Esophagus (tissue), 2 donors: ENCODE measurements at regions not wholly inside any gene's neighbourhood (a gene's known extent, or its start where the extent isn't known, plus 50 kb on each side); places are given as distances from the start of the nearest gene placed in this dataset.

Experiments used
- H3K27ac ChIP-seq, 2 donors: one replicate each; pipeline ENCODE4 v1.5.1; 2013; ENCODE audit warnings: low read depth in 2 of 2, mild to moderate bottlenecking in 2 of 2, inconsistent platforms in 1 of 2, low read length in 1 of 2, moderate library complexity in 1 of 2
- H3K27me3 ChIP-seq, 2 donors: one replicate each; pipeline ENCODE4 v1.6.1; 2013; ENCODE audit warnings: low read length in 2 of 2, control low read depth in 1 of 2, mild to moderate bottlenecking in 1 of 2; ENCODE audit not compliant: insufficient read depth in 2 of 2, control insufficient read depth in 1 of 2
- H3K36me3 ChIP-seq, 2 donors: one replicate each; pipeline ENCODE4 v1.6.1; 2013; ENCODE audit warnings: low read length in 1 of 2; ENCODE audit not compliant: control insufficient read depth in 2 of 2, insufficient read depth in 2 of 2
- H3K4me1 ChIP-seq, 2 donors: one replicate each; pipeline ENCODE4 v1.6.1; 2013; ENCODE audit warnings: low read length in 1 of 2; ENCODE audit not compliant: control insufficient read depth in 2 of 2, insufficient read depth in 2 of 2
- H3K4me3 ChIP-seq, 2 donors: one replicate each; pipeline ENCODE4 v1.5.1; 2013; ENCODE audit warnings: low read length in 2 of 2, mild to moderate bottlenecking in 2 of 2, low read depth in 1 of 2, moderate library complexity in 1 of 2
- H3K9me3 ChIP-seq, 2 donors: one replicate each; pipeline ENCODE4 v1.6.1; 2013; ENCODE audit warnings: mild to moderate bottlenecking in 2 of 2, low read depth in 1 of 2, low read length in 1 of 2, moderate library complexity in 1 of 2; ENCODE audit not compliant: control insufficient read depth in 2 of 2, insufficient read depth in 1 of 2
- WGBS, 2 donors: extraction: QIAGEN DNeasy Blood & Tissue Kit; methylation state at CpG; one replicate each; pipeline ENCODE4 v1.1.7; 2013; 5-methylcytosine and 5-hydroxymethylcytosine counted together
- donor health status: healthy with polysubstance abuse.
- donor health status: Bipolar disorder and iron deficiency.

GRCh38 chr17:21530841-21531240 is 154.7 kb downstream of the KCNJ12 start:
- no peaks in the 10 kb centered on the region for H3K9me3 ChIP-seq
- peaks cover 0 to 3% of the 10 kb centered on the region in 2 donors for H3K36me3 ChIP-seq
- H3K4me3 ChIP-seq, result no peak overlapping the region
- no peak overlapping the region for H3K27ac ChIP-seq
- H3K4me1 ChIP-seq, result no peaks in the 10 kb centered on the region
- H3K27me3 ChIP-seq, result no peaks in the 10 kb centered on the region
- WGBS, 2 donors, result 94 to 95% methylated on average over 9 of the region's 9 CpGs

- WGBS, 2 donors, result 77 to 82% methylated on average over 9 of the region's 9 CpGs
- Histone ChIP-seq H3K9me3 (no peaks in the 10 kb centered on the region), H3K4me3 (no peak overlapping the region), H3K36me3 (peaks cover 0 to 3% of the 10 kb centered on the region in 2 donors), H3K27ac (no peak overlapping the region), H3K4me1 (no peaks in the 10 kb centered on the region), H3K27me3 (no peaks in the 10 kb centered on the region)
Observed at GRCh38 chr17:21532763-21533385, 156.7 kb downstream of the KCNJ12 start.

GRCh38 chr17:21535686-21536375 is 156.5 kb upstream of the KCNJ18 start:
- Histone ChIP-seq H3K9me3 (no peaks in the 10 kb centered on the region), H3K36me3 (peaks cover 0 to 3% of the 10 kb centered on the region in 2 donors), H3K27me3 (no peaks in the 10 kb centered on the region), H3K4me1 (no peaks in the 10 kb centered on the region), H3K27ac (no peak overlapping the region), H3K4me3 (no peak overlapping the region)
- WGBS, 2 donors, result 45 to 60% methylated on average over 1 of the region's 1 CpG

GRCh38 chr17:21537302-21537701 is 155.0 kb upstream of the KCNJ18 start:
- no peaks in the 10 kb centered on the region for H3K4me1 ChIP-seq
- H3K36me3 ChIP-seq, result peaks cover 0 to 3% of the 10 kb centered on the region in 2 donors
- H3K9me3 ChIP-seq, result no peaks in the 10 kb centered on the region
- H3K4me3 ChIP-seq, result no peak overlapping the region
- no peaks in the 10 kb centered on the region for H3K27me3 ChIP-seq
- no peak overlapping the region for H3K27ac ChIP-seq
- WGBS, 2 donors, result 91 to 93% methylated on average over 2 of the region's 2 CpGs

GRCh38 chr17:21538615-21539014 is 153.7 kb upstream of the KCNJ18 start:
- Histone ChIP-seq H3K4me1 (no peaks in the 10 kb centered on the region), H3K4me3 (no peak overlapping the region), H3K27ac (no peak overlapping the region), H3K27me3 (no peaks in the 10 kb centered on the region), H3K9me3 (no peaks in the 10 kb centered on the region), H3K36me3 (peaks cover 0 to 3% of the 10 kb centered on the region in 2 donors)
- 96 to 97% methylated on average over 1 of the region's 1 CpG for WGBS, 2 donors

- Histone ChIP-seq H3K4me3 (no peak overlapping the region), H3K4me1 (no peaks in the 10 kb centered on the region), H3K27me3 (no peaks in the 10 kb centered on the region), H3K9me3 (no peaks in the 10 kb centered on the region), H3K27ac (no peak overlapping the region), H3K36me3 (peaks cover 0 to 3% of the 10 kb centered on the region in 2 donors)
- WGBS, 2 donors, result 42 to 50% methylated on average over 2 of the region's 2 CpGs
Observed at GRCh38 chr17:21539146-21539545, 153.2 kb upstream of the KCNJ18 start.

- Histone ChIP-seq H3K4me1 (no peaks in the 10 kb centered on the region), H3K9me3 (no peaks in the 10 kb centered on the region), H3K36me3 (no peaks in the 10 kb centered on the region), H3K27ac (no peak overlapping the region), H3K27me3 (no peaks in the 10 kb centered on the region), H3K4me3 (no peak overlapping the region)
- 92 to 95% methylated on average over 5 of the region's 5 CpGs for WGBS, 2 donors
Observed at GRCh38 chr17:21540502-21540901, 151.8 kb upstream of the KCNJ18 start.

- no peak overlapping the region for H3K27ac ChIP-seq
- no peaks in the 10 kb centered on the region for H3K4me1 ChIP-seq
- no peak overlapping the region for H3K4me3 ChIP-seq
- no peaks in the 10 kb centered on the region for H3K36me3 ChIP-seq
- H3K27me3 ChIP-seq, result no peaks in the 10 kb centered on the region
- WGBS, 2 donors, result 64 to 66% methylated on average over 2 of the region's 2 CpGs
- no peaks in the 10 kb centered on the region for H3K9me3 ChIP-seq
Observed at GRCh38 chr17:21542070-21542469, 150.3 kb upstream of the KCNJ18 start.

GRCh38 chr17:21542991-21543390 is 149.3 kb upstream of the KCNJ18 start:
- Histone ChIP-seq H3K27me3 (no peaks in the 10 kb centered on the region), H3K4me3 (no peak overlapping the region), H3K27ac (no peak overlapping the region), H3K9me3 (no peaks in the 10 kb centered on the region), H3K36me3 (no peaks in the 10 kb centered on the region), H3K4me1 (no peaks in the 10 kb centered on the region)
- 79% methylated on average over 4 of the region's 4 CpGs for WGBS, 2 donors

- no peak overlapping the region for H3K27ac ChIP-seq
- no peaks in the 10 kb centered on the region for H3K27me3 ChIP-seq
- no peaks in the 10 kb centered on the region for H3K36me3 ChIP-seq
- WGBS, 2 donors, result 76 to 86% methylated on average over 3 of the region's 3 CpGs
- H3K4me3 ChIP-seq, result no peak overlapping the region
- no peaks in the 10 kb centered on the region for H3K4me1 ChIP-seq
- no peaks in the 10 kb centered on the region for H3K9me3 ChIP-seq
Observed at GRCh38 chr17:21545064-21545463, 147.3 kb upstream of the KCNJ18 start.
